MM.1S (cell line): ENCODE measurements at regions not wholly inside any gene's neighbourhood (a gene's known extent, or its start where the extent isn't known, plus 50 kb on each side); places are given as distances from the start of the nearest gene placed in this dataset.

Source experiments
- EZH2 ChIP-seq: fragments of 300-600 bp; sonication (generic); optimal IDR thresholded peaks from 2 replicates; pipeline ENCODE3; 2017; ENCODE audit warnings: low read depth, mild to moderate bottlenecking, antibody characterized with exemption, low read length, mixed read lengths
- EZH2phosphoT487 ChIP-seq: fragments of 300-600 bp; sonication (generic); IDR thresholded peaks from 2 replicates; pipeline ENCODE4 v1.6.1; 2018; ENCODE audit warnings: antibody characterized with exemption, low read length
- TF ChIP-seq, protein P1 (sequence below): fragments of 300-600 bp; sonication (generic); IDR thresholded peaks from 2 replicates; pipeline ENCODE4 v1.5.1; 2016; ENCODE audit warnings: antibody characterized with exemption, low read length, mixed read lengths

DNA sequence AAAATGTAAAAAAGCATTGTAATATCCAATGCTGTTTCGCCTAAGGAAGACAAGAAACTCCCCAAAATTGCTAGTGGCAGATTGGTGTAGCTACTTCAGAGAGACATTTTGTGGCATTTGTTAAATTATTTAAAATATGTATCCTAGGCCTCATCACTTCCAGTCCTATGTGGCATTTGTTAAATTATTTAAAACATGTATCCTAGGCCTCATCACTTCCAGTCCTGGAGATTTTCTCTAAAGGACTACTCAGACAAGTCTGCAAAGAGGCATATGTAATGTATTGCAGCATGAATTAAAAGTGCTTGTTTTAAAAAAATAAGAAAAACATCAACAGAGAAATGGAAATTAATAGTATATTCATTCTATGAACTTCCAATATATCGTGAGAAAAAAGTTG is 95.6 kb upstream of the KCTD3 start:
- TF ChIP-seq, protein P1, sequence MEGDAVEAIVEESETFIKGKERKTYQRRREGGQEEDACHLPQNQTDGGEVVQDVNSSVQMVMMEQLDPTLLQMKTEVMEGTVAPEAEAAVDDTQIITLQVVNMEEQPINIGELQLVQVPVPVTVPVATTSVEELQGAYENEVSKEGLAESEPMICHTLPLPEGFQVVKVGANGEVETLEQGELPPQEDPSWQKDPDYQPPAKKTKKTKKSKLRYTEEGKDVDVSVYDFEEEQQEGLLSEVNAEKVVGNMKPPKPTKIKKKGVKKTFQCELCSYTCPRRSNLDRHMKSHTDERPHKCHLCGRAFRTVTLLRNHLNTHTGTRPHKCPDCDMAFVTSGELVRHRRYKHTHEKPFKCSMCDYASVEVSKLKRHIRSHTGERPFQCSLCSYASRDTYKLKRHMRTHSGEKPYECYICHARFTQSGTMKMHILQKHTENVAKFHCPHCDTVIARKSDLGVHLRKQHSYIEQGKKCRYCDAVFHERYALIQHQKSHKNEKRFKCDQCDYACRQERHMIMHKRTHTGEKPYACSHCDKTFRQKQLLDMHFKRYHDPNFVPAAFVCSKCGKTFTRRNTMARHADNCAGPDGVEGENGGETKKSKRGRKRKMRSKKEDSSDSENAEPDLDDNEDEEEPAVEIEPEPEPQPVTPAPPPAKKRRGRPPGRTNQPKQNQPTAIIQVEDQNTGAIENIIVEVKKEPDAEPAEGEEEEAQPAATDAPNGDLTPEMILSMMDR, result no peak
- TF ChIP-seq EZH2 (no peak), EZH2phosphoT487 (no peak)
